A549 (cell line): ENCODE measurements at regions not wholly inside any gene's neighbourhood (a gene's known extent, or its start where the extent isn't known, plus 50 kb on each side); places are given as distances from the start of the nearest gene placed in this dataset.
"Not testable (repeated sequence)": the region's sequence is repeated elsewhere in the genome, so short reads cannot be mapped to it uniquely, and the experiment has no call there.

Experiments
- ATAC-seq, 2 experiments: fragments of 200-7000 bp in 1 of 2; fragments of >200 bp in 1 of 2; cut with Nextera tagmentation in 1 of 2; cut with Tn5 transposase in 1 of 2; 3 replicates each; pipeline versions ENCODE4 v1.8.0 to v1.9.1; 2018 to 2020; ENCODE audit warnings: mild to moderate bottlenecking in 1 of 2, moderate library complexity in 1 of 2
- CTCF ChIA-PET: fragments of 300-600 bp; sonication (Branson Sonifier 250); formaldehyde crosslinking; extraction: SDS; loops from one replicate; lab custom pipeline; 2021; ENCODE audit warnings: antibody characterized with exemption, inconsistent platforms; lab: Yijun Ruan, JAX
- POLR2A ChIA-PET: fragments of 350-600 bp; formaldehyde crosslinking; extraction: SDS; loops from one replicate; lab custom pipeline; 2021; ENCODE audit warnings: antibody characterized with exemption, inconsistent platforms; lab: Yijun Ruan, JAX
- DNase-seq, 2 experiments: peaks; one replicate each; pipeline versions ENCODE4 v3.0.0 to v3.0.0-alpha.2; 2011 to 2016; ENCODE audit warnings: low read depth in 1 of 2, low spot score in 1 of 2
- FAIRE-seq: peaks from 2 replicates; lab custom pipeline; 2011; peaks lifted over from hg19 to GRCh38; lab: Jason Lieb, UNC
- H3K27ac ChIP-seq, 2 experiments: fragments of >200 bp; sonication (Bioruptor Twin); formaldehyde crosslinking; 3 replicates each; pipeline ENCODE4 v1.5.1; 2016 to 2017
- H3K4me1 ChIP-seq: fragments of >200 bp; sonication (Bioruptor Twin); formaldehyde crosslinking; 3 replicates; pipeline ENCODE4 v1.6.1; 2016
- H3K4me2 ChIP-seq: fragments of >200 bp; sonication (Bioruptor Twin); formaldehyde crosslinking; 3 replicates; pipeline ENCODE4 v1.6.1; 2016
- H3K4me3 ChIP-seq: fragments of >200 bp; sonication (Bioruptor Twin); formaldehyde crosslinking; 3 replicates; pipeline ENCODE4 v1.5.1; 2016
- H3K9me3 ChIP-seq: fragments of >200 bp; sonication (Bioruptor Twin); formaldehyde crosslinking; 3 replicates; pipeline ENCODE4 v1.6.1; 2016
- CBX2 ChIP-seq: fragments of 200-600 bp; sonication (generic); IDR thresholded peaks from 2 replicates; pipeline ENCODE4 v1.6.1; 2016; ENCODE audit warnings: low read depth, mild to moderate bottlenecking, borderline replicate concordance
- CEBPB ChIP-seq, 2 experiments: fragments of >200 bp in 1 of 2; sonication (Bioruptor Twin) in 1 of 2; formaldehyde crosslinking in 1 of 2; IDR thresholded peaks; 2 replicates each; pipeline ENCODE4 v1.6.1; 2012 to 2016
- CHD4 ChIP-seq: fragments of 200-600 bp; sonication (generic); IDR thresholded peaks from 2 replicates; pipeline ENCODE4 v1.6.1; 2016; ENCODE audit warnings: antibody characterized with exemption, mild to moderate bottlenecking, borderline replicate concordance
- CTCF ChIP-seq: fragments of >200 bp; sonication (Bioruptor Twin); formaldehyde crosslinking; IDR thresholded peaks from 3 replicates; pipeline ENCODE4 v1.5.1; 2016
- ELK1 ChIP-seq: fragments of 150-350 bp; IDR thresholded peaks from 2 replicates; pipeline ENCODE4 v1.6.1; 2014; ENCODE audit warnings: low read depth, mild to moderate bottlenecking, low read length
- FOSB ChIP-seq: fragments of 250-450 bp; sonication (Bioruptor Pico); IDR thresholded peaks from 2 replicates; pipeline ENCODE4 v1.5.0; 2020; ENCODE audit warnings: mild to moderate bottlenecking, moderate library complexity
- HDAC2 ChIP-seq: fragments of 200-600 bp; sonication (generic); IDR thresholded peaks from 2 replicates; pipeline ENCODE4 v1.6.1; 2016
- HOXB5 ChIP-seq: fragments of 250-450 bp; sonication (Bioruptor Pico); IDR thresholded peaks from 2 replicates; pipeline ENCODE4 v1.5.0; 2020; ENCODE audit warnings: mild to moderate bottlenecking, moderate library complexity
- JUNB ChIP-seq: fragments of >200 bp; sonication (Bioruptor Twin); formaldehyde crosslinking; IDR thresholded peaks from 2 replicates; pipeline ENCODE4 v1.6.1; 2016
- MYC ChIP-seq: IDR thresholded peaks from 2 replicates; pipeline ENCODE4 v1.6.1; 2012; ENCODE audit warnings: mild to moderate bottlenecking, inconsistent platforms, low read length, improper control_type of control experiment, borderline replicate concordance
- NR3C1 ChIP-seq: fragments of >200 bp; sonication (Bioruptor Twin); formaldehyde crosslinking; IDR thresholded peaks from 3 replicates; pipeline ENCODE4 v1.6.1; 2017
- PBX3 ChIP-seq: IDR thresholded peaks from 2 replicates; pipeline ENCODE4 v1.6.1; 2012
- POLR2A ChIP-seq: IDR thresholded peaks from 2 replicates; pipeline ENCODE4 v1.6.1; 2012; ENCODE audit warnings: mild to moderate bottlenecking, low read length
- POLR2AphosphoS2 ChIP-seq: conservative IDR thresholded peaks from 2 replicates; pipeline ENCODE4 v1.6.1; 2012; ENCODE audit warnings: low read length, improper control_type of control experiment, inconsistent platforms
- REST ChIP-seq: fragments of 200-600 bp; sonication (generic); IDR thresholded peaks from 2 replicates; pipeline ENCODE4 v1.6.1; 2016; ENCODE audit warnings: antibody characterized with exemption, mild to moderate bottlenecking, moderate library complexity
- RFX5 ChIP-seq: fragments of 450-650 bp; IDR thresholded peaks from 2 replicates; pipeline ENCODE4 v1.7.1; 2014; ENCODE audit warnings: antibody characterized with exemption, mild to moderate bottlenecking, moderate library complexity
- TFCP2L1 ChIP-seq: fragments of 250-450 bp; sonication (Bioruptor Pico); IDR thresholded peaks from 2 replicates; pipeline ENCODE4 v1.5.0; 2021; ENCODE audit warnings: mild to moderate bottlenecking
- TP53 ChIP-seq: fragments of 250-450 bp; sonication (Bioruptor Pico); IDR thresholded peaks from 2 replicates; pipeline ENCODE4 v1.5.0; 2021; ENCODE audit warnings: mild to moderate bottlenecking, moderate library complexity
- WGBS: methylation state at CpG from one replicate; pipeline ENCODE4 v1.1.6; 2017; ENCODE audit errors: missing lambda C conversion rate; 5-methylcytosine and 5-hydroxymethylcytosine counted together

- no peak overlapping the region for H3K27ac ChIP-seq
- WGBS, result 51% methylated on average over 3 of the region's 3 CpGs
- DNase-seq (no peak), FAIRE-seq (no peak), ATAC-seq (no peak)
- H3K4me1 ChIP-seq, result no peaks in the 10 kb centered on the region
- H3K4me2 ChIP-seq, result no peak overlapping the region
- TF ChIP-seq MYC (no peak), CEBPB (IDR thresholded peaks at IDR 0.05) (no peak), CHD4 (no peak), JUNB (no peak), PBX3 (no peak), POLR2AphosphoS2 (no peak), TFCP2L1 (CRISPR knock-in tag) (no peak), RFX5 (no peak), POLR2A (no peak), REST (no peak), HOXB5 (no peak), ELK1 (no peak), HDAC2 (no peak), TP53 (CRISPR knock-in tag) (no peak), CTCF (no peak), NR3C1 (no peak), FOSB (no peak), CBX2 (no peak)
- H3K9me3 ChIP-seq, result no peaks in the 10 kb centered on the region
- POLR2A ChIA-PET, result no interaction called here
- H3K4me3 ChIP-seq, result no peak overlapping the region
- CTCF ChIA-PET, result no interaction called here
Observed at GRCh38 chr1:90864681-90865080, 147.6 kb upstream of the BARHL2 start.

GRCh38 chr1:90862782-90863181 lies 145.7 kb upstream of the BARHL2 start:
- WGBS, result 76% methylated on average over 3 of the region's 3 CpGs
- no peak for TF ChIP-seq FOSB
- POLR2A ChIA-PET, result no interaction called here
- ATAC-seq, result no peak
- H3K27ac ChIP-seq, result no peak overlapping the region
- H3K4me3 ChIP-seq, result no peak overlapping the region
- no peak for DNase-seq
- no peak overlapping the region for H3K4me2 ChIP-seq
- CTCF ChIA-PET, result no interaction called here
- H3K9me3 ChIP-seq, result no peaks in the 10 kb centered on the region
- H3K4me1 ChIP-seq, result no peaks in the 10 kb centered on the region
- no peak for FAIRE-seq

GRCh38 chr1:90861421-90861820 lies 144.3 kb upstream of the BARHL2 start:
- CTCF ChIA-PET, result not testable (repeated sequence)
- WGBS, result 57% methylated on average over 2 of the region's 3 CpGs

More at GRCh38 chr1:90861421-90861820, 144.3 kb upstream of the BARHL2 start:
- H3K4me2 ChIP-seq, H3K4me1 ChIP-seq, H3K27ac ChIP-seq, H3K9me3 ChIP-seq, DNase-seq, POLR2A ChIA-PET, H3K4me3 ChIP-seq, FAIRE-seq, ATAC-seq: not testable (repeated sequence)
